K562 (cell line): ENCODE measurements at regions not wholly inside any gene's neighbourhood (a gene's known extent, or its start where the extent isn't known, plus 50 kb on each side); places are given as distances from the start of the nearest gene placed in this dataset.

ENCODE experiments used
- ELF2 ChIP-seq: fragments of 250-450 bp; sonication (Bioruptor Pico); IDR thresholded peaks from 2 replicates; pipeline ENCODE4 v1.5.0; 2021; ENCODE audit warnings: mild to moderate bottlenecking
- HMG20B ChIP-seq: fragments of 250-450 bp; sonication (Bioruptor Pico); IDR thresholded peaks from 2 replicates; pipeline ENCODE4 v1.5.0; 2021; ENCODE audit warnings: mild to moderate bottlenecking
- NCOA2 ChIP-seq, 2 experiments: fragments of 450-650 bp; IDR thresholded peaks; 2 replicates each; pipeline ENCODE4 v1.6.1; 2018; ENCODE audit warnings: mild to moderate bottlenecking in 2 of 2, moderate library complexity in 1 of 2; ENCODE audit not compliant: partially characterized antibody in 2 of 2
- NFXL1 ChIP-seq: fragments of 450-650 bp; formaldehyde crosslinking; IDR thresholded peaks from 2 replicates; pipeline ENCODE4 v1.4.0; 2021; ENCODE audit warnings: mild to moderate bottlenecking
- NONO ChIP-seq, 2 experiments: fragments of 200-400 bp in 1 of 2; fragments of 450-650 bp in 1 of 2; formaldehyde crosslinking in 1 of 2; IDR thresholded peaks; 2 replicates each; pipeline ENCODE4 v1.6.1; 2017; ENCODE audit warnings: low read depth in 2 of 2, mild to moderate bottlenecking in 2 of 2, moderate library complexity in 2 of 2, low read length in 1 of 2
- PHB2 ChIP-seq: fragments of 450-650 bp; IDR thresholded peaks from 2 replicates; pipeline ENCODE4 v1.6.1; 2017; ENCODE audit warnings: low read depth
- POLR2A ChIP-seq: fragments of 450-650 bp; conservative IDR thresholded peaks from 2 replicates; pipeline ENCODE4 v1.6.1; 2016
- PURB ChIP-seq: sonication (generic); formaldehyde crosslinking; IDR thresholded peaks from 2 replicates; pipeline ENCODE4 v1.9.0; 2021; ENCODE audit warnings: low read depth, mild to moderate bottlenecking, missing genetic modification reagents
- RBM39 ChIP-seq: fragments of 200-400 bp; formaldehyde crosslinking; optimal IDR thresholded peaks from 2 replicates; pipeline ENCODE3; 2018; ENCODE audit warnings: low read depth, low read length
- REST ChIP-seq, 2 experiments: fragments of 450-650 bp; formaldehyde crosslinking in 1 of 2; IDR thresholded peaks; 2 replicates each; pipeline versions ENCODE4 v1.4.0 to v1.6.1; 2014 to 2020; ENCODE audit warnings: mild to moderate bottlenecking in 2 of 2, borderline replicate concordance in 1 of 2, low read depth in 1 of 2
- SMAD1 ChIP-seq: fragments of 150-350 bp; IDR thresholded peaks from 2 replicates; pipeline ENCODE4 v1.6.1; 2014; ENCODE audit warnings: low read length, low read depth; ENCODE audit not compliant: partially characterized antibody
- ZNF212 ChIP-seq: fragments of 450-650 bp; formaldehyde crosslinking; IDR thresholded peaks from 2 replicates; pipeline ENCODE4 v1.4.0; 2020; ENCODE audit warnings: mild to moderate bottlenecking
- ZNF274 ChIP-seq: IDR thresholded peaks from 2 replicates; pipeline ENCODE4 v1.6.1; 2011; ENCODE audit warnings: low read depth, mild to moderate bottlenecking, low read length, moderate library complexity, borderline replicate concordance
- ZNF57 ChIP-seq: fragments of 450-650 bp; formaldehyde crosslinking; IDR thresholded peaks from 2 replicates; pipeline ENCODE4 v1.4.0; 2020; ENCODE audit warnings: mild to moderate bottlenecking, moderate library complexity
- ZNF668 ChIP-seq: fragments of 250-450 bp; sonication (Bioruptor Pico); IDR thresholded peaks from 2 replicates; pipeline ENCODE4 v1.8.0; 2022; ENCODE audit warnings: mild to moderate bottlenecking, inconsistent platforms
- TF ChIP-seq, protein P1 (sequence below): sonication (generic); formaldehyde crosslinking; IDR thresholded peaks from 2 replicates; pipeline ENCODE4 v1.8.0; 2022; ENCODE audit warnings: mild to moderate bottlenecking, low read depth, missing genetic modification reagents
- TF ChIP-seq, protein P2 (sequence below), 2 experiments: IDR thresholded peaks; 2 replicates each; pipeline ENCODE4 v1.6.1; 2011; ENCODE audit warnings: borderline replicate concordance in 1 of 2, control low read depth in 1 of 2, low read depth in 1 of 2, low read length in 1 of 2, mild to moderate bottlenecking in 1 of 2, mixed read lengths in 1 of 2, moderate library complexity in 1 of 2; ENCODE audit not compliant: insufficient read depth in 1 of 2, insufficient read length in 1 of 2, poor library complexity in 1 of 2, severe bottlenecking in 1 of 2; ENCODE audit errors: extremely low read depth in 1 of 2

- TF ChIP-seq, protein P1, sequence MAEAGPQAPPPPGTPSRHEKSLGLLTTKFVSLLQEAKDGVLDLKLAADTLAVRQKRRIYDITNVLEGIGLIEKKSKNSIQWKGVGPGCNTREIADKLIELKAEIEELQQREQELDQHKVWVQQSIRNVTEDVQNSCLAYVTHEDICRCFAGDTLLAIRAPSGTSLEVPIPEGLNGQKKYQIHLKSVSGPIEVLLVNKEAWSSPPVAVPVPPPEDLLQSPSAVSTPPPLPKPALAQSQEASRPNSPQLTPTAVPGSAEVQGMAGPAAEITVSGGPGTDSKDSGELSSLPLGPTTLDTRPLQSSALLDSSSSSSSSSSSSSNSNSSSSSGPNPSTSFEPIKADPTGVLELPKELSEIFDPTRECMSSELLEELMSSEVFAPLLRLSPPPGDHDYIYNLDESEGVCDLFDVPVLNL: no peak
- TF ChIP-seq ZNF668 (CRISPR knock-in tag) (no peak; the same call in 1 of the 2 replicates), PHB2 (no peak), NONO (IDR thresholded peaks at IDR 0.05; ENCODE audit: low read depth in 2 of 2, low read length in 1 of 2) (no peak), HMG20B (no peak; the same call in 1 of the 2 replicates), ZNF57 (no peak), NCOA2 (IDR thresholded peaks at IDR 0.05; ENCODE audit: partially characterized antibody in 2 of 2) (no peak), PURB (CRISPR knock-in tag) (no peak), ZNF212 (no peak), RBM39 (no peak), ZNF274 (no peak), REST (IDR thresholded peaks at IDR 0.05; ENCODE audit: borderline replicate concordance) (0 out of 2 replicates have a peak, but pooled peaks have one; percentile 6), REST (CRISPR knock-in tag; IDR thresholded peaks at IDR 0.05; ENCODE audit: low read depth) (no peak), NFXL1 (CRISPR knock-in tag) (no peak), SMAD1 (no peak), ELF2 (0 out of 2 replicates have a peak, but pooled peaks have one; percentile 66), POLR2A (no peak)
- TF ChIP-seq, protein P2, sequence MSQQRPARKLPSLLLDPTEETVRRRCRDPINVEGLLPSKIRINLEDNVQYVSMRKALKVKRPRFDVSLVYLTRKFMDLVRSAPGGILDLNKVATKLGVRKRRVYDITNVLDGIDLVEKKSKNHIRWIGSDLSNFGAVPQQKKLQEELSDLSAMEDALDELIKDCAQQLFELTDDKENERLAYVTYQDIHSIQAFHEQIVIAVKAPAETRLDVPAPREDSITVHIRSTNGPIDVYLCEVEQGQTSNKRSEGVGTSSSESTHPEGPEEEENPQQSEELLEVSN (IDR thresholded peaks at IDR 0.05; ENCODE audit: borderline replicate concordance in 1 of 2, extremely low read depth in 1 of 2, insufficient read depth in 1 of 2, insufficient read length in 1 of 2, low read depth in 1 of 2, low read length in 1 of 2, poor library complexity in 1 of 2, severe bottlenecking in 1 of 2): no peak
Measured at GRCh38 chr6:14704383-14705271, 541.2 kb upstream of the JARID2 start (continued).
